Activated CD8-positive, alpha-beta T cell treated with anti-CD3 and anti-CD28 coated beads for 36 hours (primary cell): ENCODE measurements at regions not wholly inside any gene's neighbourhood (a gene's known extent, or its start where the extent isn't known, plus 50 kb on each side); places are given as distances from the start of the nearest gene placed in this dataset.

Experiments used
- ATAC-seq: fragments of 200-7000 bp; cut with Tn5 transposase; one replicate; pipeline ENCODE4 v1.10.0; 2021; ENCODE audit warnings: mild to moderate bottlenecking, moderate library complexity
- CTCF ChIA-PET: fragments of 350-600 bp; sonication (Branson Sonifier 250); formaldehyde crosslinking; loops from one replicate; lab custom pipeline; 2021; ENCODE audit warnings: antibody characterized with exemption; lab: Charles Lee
- POLR2A ChIA-PET: fragments of 350-600 bp; sonication (Branson Sonifier 250); formaldehyde crosslinking; loops from one replicate; lab custom pipeline; 2021; ENCODE audit warnings: antibody characterized with exemption; lab: Charles Lee
- DNase-seq: peaks from one replicate; pipeline ENCODE4 v3.0.0-alpha.2; 2020
- H3K27ac Mint-ChIP-seq: one replicate; pipeline ENCODE4 v1.8.0; 2021; ENCODE audit warnings: mild to moderate bottlenecking, mixed read lengths
- H3K27me3 Mint-ChIP-seq: one replicate; pipeline ENCODE4 v1.8.0; 2021; ENCODE audit warnings: mixed read lengths
- H3K36me3 Mint-ChIP-seq: one replicate; pipeline ENCODE4 v1.8.0; 2021; ENCODE audit warnings: low read depth, mixed read lengths
- H3K4me1 Mint-ChIP-seq: one replicate; pipeline ENCODE4 v1.8.0; 2021; ENCODE audit warnings: low read depth, mixed read lengths
- H3K4me3 Mint-ChIP-seq: one replicate; pipeline ENCODE4 v1.8.0; 2021; ENCODE audit warnings: mild to moderate bottlenecking, moderate library complexity, mixed read lengths
- H3K9me3 Mint-ChIP-seq: one replicate; pipeline ENCODE4 v1.8.0; 2021; ENCODE audit warnings: mixed read lengths
- CTCF ChIP-seq: fragments of 200-600 bp; IDR thresholded peaks from one replicate; pipeline ENCODE4 v1.8.0; 2022; ENCODE audit warnings: antibody characterized with exemption, mild to moderate bottlenecking
- intact Hi-C: fragments of 100-400 bp; cut with micrococcal nuclease; formaldehyde crosslinking; loops from one replicate; pipeline ENCODE4 v1.10.0; 2022

GRCh38 chr18:73646772-73647171, 500.9 kb downstream of the FBXO15 start:
- TF ChIP-seq CTCF: no peak
- Mint-ChIP-seq H3K4me3 (no peak overlapping the region), H3K36me3 (no peaks in the 10 kb centered on the region), H3K27ac (no peak overlapping the region), H3K9me3 (no peaks in the 10 kb centered on the region), H3K27me3 (no peaks in the 10 kb centered on the region), H3K4me1 (no peaks in the 10 kb centered on the region)
- intact Hi-C loops: no loop called here
- ATAC-seq (no peak), DNase-seq (no peak)
- ChIA-PET CTCF (no interaction called here), POLR2A (no interaction called here)

GRCh38 chr18:73646196-73646595, 501.4 kb downstream of the FBXO15 start:
- POLR2A ChIA-PET: no interaction called here
- H3K4me3 Mint-ChIP-seq: no peak overlapping the region
- intact Hi-C loops: no loop called here
- no peaks in the 10 kb centered on the region for H3K9me3 Mint-ChIP-seq
- no peaks in the 10 kb centered on the region for H3K27me3 Mint-ChIP-seq
- TF ChIP-seq CTCF: no peak
- no peak for DNase-seq
- H3K4me1 Mint-ChIP-seq: no peaks in the 10 kb centered on the region
- H3K27ac Mint-ChIP-seq: no peak overlapping the region
- no peaks in the 10 kb centered on the region for H3K36me3 Mint-ChIP-seq
- no peak for ATAC-seq
- CTCF ChIA-PET: no interaction called here

GRCh38 chr18:73645160-73645715, 502.4 kb downstream of the FBXO15 start:
- Mint-ChIP-seq H3K27ac (no peak overlapping the region), H3K27me3 (no peaks in the 10 kb centered on the region), H3K36me3 (no peaks in the 10 kb centered on the region), H3K9me3 (no peaks in the 10 kb centered on the region), H3K4me3 (no peak overlapping the region), H3K4me1 (no peaks in the 10 kb centered on the region)
- intact Hi-C loops: no loop called here
- ATAC-seq: no peak
- no peak for DNase-seq
- no peak for TF ChIP-seq CTCF
- ChIA-PET CTCF (no interaction called here), POLR2A (no interaction called here)

- TF ChIP-seq CTCF: no peak
- H3K4me3 Mint-ChIP-seq: no peak overlapping the region
- ChIA-PET CTCF (no interaction called here), POLR2A (no interaction called here)
- no peak overlapping the region for H3K27ac Mint-ChIP-seq
- intact Hi-C loops: no loop called here
- no peaks in the 10 kb centered on the region for H3K27me3 Mint-ChIP-seq
- no peaks in the 10 kb centered on the region for H3K36me3 Mint-ChIP-seq
- H3K4me1 Mint-ChIP-seq: no peaks in the 10 kb centered on the region
- no peaks in the 10 kb centered on the region for H3K9me3 Mint-ChIP-seq
- no peak for DNase-seq
- no peak for ATAC-seq
These were observed 507.8 kb downstream of the FBXO15 start for GRCh38 chr18:73639788-73640187.

GRCh38 chr18:73638709-73639108, 508.9 kb downstream of the FBXO15 start:
- H3K4me1 Mint-ChIP-seq: no peaks in the 10 kb centered on the region
- DNase-seq (no peak), ATAC-seq (no peak)
- intact Hi-C loops: no loop called here
- no peak for TF ChIP-seq CTCF
- H3K27ac Mint-ChIP-seq: no peak overlapping the region
- POLR2A ChIA-PET: no interaction called here
- CTCF ChIA-PET: no interaction called here
- H3K4me3 Mint-ChIP-seq: no peak overlapping the region
- no peaks in the 10 kb centered on the region for H3K27me3 Mint-ChIP-seq
- no peaks in the 10 kb centered on the region for H3K9me3 Mint-ChIP-seq
- no peaks in the 10 kb centered on the region for H3K36me3 Mint-ChIP-seq
